Skeletal muscle tissue (tissue), 3 donors: ENCODE measurements at regions not wholly inside any gene's neighbourhood (a gene's known extent, or its start where the extent isn't known, plus 50 kb on each side); places are given as distances from the start of the nearest gene placed in this dataset.

Experiments
- H3K27ac ChIP-seq: one replicate; pipeline ENCODE4 v1.7.0; 2013; ENCODE audit warnings: mild to moderate bottlenecking, low read depth, low read length, inconsistent platforms
- H3K27me3 ChIP-seq, 3 donors: one replicate each; pipeline ENCODE4 v1.7.0; 2013; ENCODE audit warnings: low read length in 3 of 3; ENCODE audit not compliant: control insufficient read depth in 3 of 3, insufficient read depth in 3 of 3
- H3K36me3 ChIP-seq, 3 donors: one replicate each; pipeline ENCODE4 v1.7.0; 2013; ENCODE audit warnings: low read length in 3 of 3; ENCODE audit not compliant: control insufficient read depth in 3 of 3, insufficient read depth in 3 of 3
- H3K4me1 ChIP-seq, 3 donors: one replicate each; pipeline ENCODE4 v1.7.0; 2013; ENCODE audit warnings: low read length in 3 of 3, mild to moderate bottlenecking in 3 of 3; ENCODE audit not compliant: control insufficient read depth in 3 of 3, insufficient read depth in 3 of 3
- H3K4me3 ChIP-seq, 3 donors: one replicate each; pipeline ENCODE4 v1.7.0; 2013; ENCODE audit warnings: low read length in 3 of 3
- H3K9ac ChIP-seq, 3 donors: one replicate each; pipeline ENCODE4 v1.7.0; 2013; ENCODE audit warnings: low read length in 3 of 3, mild to moderate bottlenecking in 3 of 3, moderate library complexity in 2 of 3, low read depth in 1 of 3
- H3K9me3 ChIP-seq, 3 donors: one replicate each; pipeline ENCODE4 v1.7.0; 2013; ENCODE audit warnings: low read length in 3 of 3; ENCODE audit not compliant: control insufficient read depth in 3 of 3
- donor health status: Osteomylitis.

DNA sequence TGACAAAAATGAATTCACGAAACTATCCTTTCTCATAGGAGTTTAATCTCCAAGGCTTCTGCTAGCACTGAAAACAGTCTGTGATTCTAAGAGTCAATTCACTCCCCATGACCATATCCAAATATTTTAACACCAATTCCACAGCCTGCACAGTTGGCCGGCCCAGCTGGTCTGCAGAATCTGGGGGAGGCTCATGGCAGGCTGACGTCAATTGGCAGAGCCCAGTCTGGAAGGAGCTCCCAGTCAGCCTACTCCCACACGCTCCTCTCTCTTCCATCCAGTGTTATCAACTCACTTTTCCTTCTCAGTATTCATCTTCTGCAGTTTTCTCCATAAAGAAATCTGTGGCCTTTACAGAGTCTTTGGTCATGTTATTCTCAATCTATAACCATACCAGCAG lies 111.0 kb downstream of the TBXT start:
- no peaks in the 10 kb centered on the region for H3K27me3 ChIP-seq
- H3K4me1 ChIP-seq, result no peaks in the 10 kb centered on the region
- H3K9ac ChIP-seq, result no peak overlapping the region
- no peaks in the 10 kb centered on the region for H3K36me3 ChIP-seq
- H3K27ac ChIP-seq, result no peak overlapping the region
- no peak overlapping the region for H3K4me3 ChIP-seq
- H3K9me3 ChIP-seq, result peaks cover 0 to 6% (median 0%) of the 10 kb centered on the region in 3 donors

DNA sequence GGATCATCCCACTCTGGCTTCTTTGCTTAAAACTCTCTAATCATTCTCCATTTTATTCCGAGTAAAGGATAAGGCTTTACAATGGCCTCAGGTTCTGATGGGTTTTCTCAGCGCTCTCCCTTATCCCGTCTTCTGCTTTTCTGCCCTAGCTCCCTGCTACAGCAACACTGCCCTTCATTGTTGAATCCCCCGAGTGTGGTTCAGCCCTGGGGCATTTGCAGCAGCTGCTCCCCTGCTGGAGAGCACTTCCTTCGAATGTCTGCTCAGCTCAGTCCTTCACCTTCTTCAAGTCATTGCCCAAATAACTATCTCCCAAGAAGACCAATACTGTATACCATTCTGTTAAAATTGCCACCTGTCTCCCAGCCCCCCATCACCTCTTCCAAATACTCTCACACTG lies 111.8 kb downstream of the TBXT start:
- Histone ChIP-seq H3K27ac (no peak overlapping the region), H3K9me3 (peaks cover 0 to 6% (median 0%) of the 10 kb centered on the region in 3 donors), H3K4me1 (no peaks in the 10 kb centered on the region), H3K27me3 (no peaks in the 10 kb centered on the region), H3K4me3 (no peak overlapping the region), H3K9ac (no peak overlapping the region), H3K36me3 (no peaks in the 10 kb centered on the region)

DNA sequence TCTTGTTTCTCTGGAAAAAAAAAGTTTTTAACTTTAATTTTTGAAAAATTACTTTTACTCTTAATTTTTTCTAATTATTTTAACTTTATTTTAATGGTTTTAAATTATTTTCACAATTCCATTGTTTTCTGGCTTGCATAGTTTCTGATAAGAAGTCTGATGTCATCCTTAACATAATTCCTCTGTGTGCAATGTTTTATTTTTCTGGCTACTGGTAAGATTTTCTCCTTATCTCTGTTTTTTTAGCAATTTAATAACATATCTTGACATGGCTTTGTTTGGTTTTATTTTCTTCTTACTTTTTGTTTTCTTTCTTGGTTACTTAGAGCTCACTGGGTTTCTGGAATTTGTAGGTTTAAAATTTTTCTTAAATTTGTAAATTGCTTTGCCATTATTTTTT lies 114.8 kb downstream of the TBXT start:
- Histone ChIP-seq H3K9me3 (peaks cover 0 to 6% (median 0%) of the 10 kb centered on the region in 3 donors), H3K27ac (no peak overlapping the region), H3K4me3 (no peak overlapping the region), H3K4me1 (no peaks in the 10 kb centered on the region), H3K9ac (no peak overlapping the region), H3K27me3 (no peaks in the 10 kb centered on the region), H3K36me3 (no peaks in the 10 kb centered on the region)

DNA sequence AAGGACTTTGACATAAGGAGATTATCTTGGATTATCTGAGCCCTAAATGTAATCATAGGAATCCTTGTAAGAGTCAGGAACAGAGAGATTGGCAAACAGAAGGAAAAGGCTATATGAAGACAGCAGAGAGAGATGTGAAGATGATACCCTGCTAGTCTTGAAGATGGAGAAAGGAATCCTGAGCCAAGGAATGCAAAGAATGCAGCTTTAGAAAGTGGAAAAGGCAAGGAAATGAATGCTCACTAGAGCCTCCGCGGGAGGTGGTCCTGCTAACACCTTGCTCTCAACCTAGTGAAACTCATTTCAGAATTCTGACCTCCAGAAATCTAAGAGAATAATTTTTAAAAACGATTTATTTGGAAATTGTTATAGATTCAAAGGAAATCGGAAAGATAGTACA lies 117.1 kb downstream of the TBXT start:
- H3K36me3 ChIP-seq, result no peaks in the 10 kb centered on the region

DNA sequence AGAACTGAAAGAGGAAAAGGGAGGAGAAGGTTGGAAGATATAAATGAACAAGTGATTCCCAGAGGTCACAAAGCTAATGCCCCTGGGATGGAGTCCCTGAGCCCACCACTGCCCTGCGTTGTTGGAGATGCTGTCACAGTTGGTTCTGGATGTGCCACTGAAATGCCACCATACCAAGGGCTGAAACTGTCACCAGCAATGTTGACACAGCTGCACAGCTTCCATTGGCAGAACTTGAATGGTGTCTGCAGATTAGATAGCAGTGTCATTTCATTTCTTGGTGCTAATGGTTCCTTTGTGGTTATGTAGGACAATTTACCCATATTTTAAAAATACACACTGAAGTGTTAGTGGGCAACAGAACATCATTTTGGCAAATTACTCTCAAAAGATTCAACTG lies 120.7 kb downstream of the TBXT start:
- Histone ChIP-seq H3K27me3 (no peaks in the 10 kb centered on the region), H3K9me3 (no peaks in the 10 kb centered on the region), H3K27ac (no peak overlapping the region), H3K9ac (no peak overlapping the region), H3K4me1 (no peaks in the 10 kb centered on the region), H3K36me3 (no peaks in the 10 kb centered on the region), H3K4me3 (no peak overlapping the region)

More for the DNA sequence above, 117.1 kb downstream of the TBXT start:
- Histone ChIP-seq H3K4me3 (no peak overlapping the region), H3K27me3 (no peaks in the 10 kb centered on the region), H3K9ac (no peak overlapping the region), H3K4me1 (no peaks in the 10 kb centered on the region), H3K27ac (no peak overlapping the region), H3K9me3 (peaks cover 0 to 6% (median 0%) of the 10 kb centered on the region in 3 donors)

DNA sequence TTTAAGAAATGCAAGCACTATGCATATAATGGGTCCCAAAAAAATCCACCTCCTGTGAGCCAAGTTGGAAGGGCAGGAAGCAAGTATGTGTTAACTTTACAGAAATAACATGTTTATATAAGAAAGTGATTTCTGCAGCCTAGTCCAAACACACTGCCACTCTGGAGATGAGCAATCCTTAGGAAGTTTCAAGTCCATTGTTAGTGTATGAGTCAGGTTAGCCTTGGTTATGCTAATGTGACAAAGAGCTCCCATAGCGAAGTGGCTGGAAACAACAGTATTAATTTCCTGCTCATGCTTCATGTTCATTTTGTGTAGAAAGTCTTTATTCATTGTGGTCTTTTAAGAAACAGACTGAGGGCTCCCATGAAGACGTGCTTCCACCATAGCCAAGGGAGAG lies 121.4 kb downstream of the TBXT start:
- no peaks in the 10 kb centered on the region for H3K27me3 ChIP-seq
- H3K4me1 ChIP-seq, result no peaks in the 10 kb centered on the region
- no peak overlapping the region for H3K9ac ChIP-seq
- H3K36me3 ChIP-seq, result no peaks in the 10 kb centered on the region
- no peaks in the 10 kb centered on the region for H3K9me3 ChIP-seq
- H3K4me3 ChIP-seq, result no peak overlapping the region
- H3K27ac ChIP-seq, result no peak overlapping the region

DNA sequence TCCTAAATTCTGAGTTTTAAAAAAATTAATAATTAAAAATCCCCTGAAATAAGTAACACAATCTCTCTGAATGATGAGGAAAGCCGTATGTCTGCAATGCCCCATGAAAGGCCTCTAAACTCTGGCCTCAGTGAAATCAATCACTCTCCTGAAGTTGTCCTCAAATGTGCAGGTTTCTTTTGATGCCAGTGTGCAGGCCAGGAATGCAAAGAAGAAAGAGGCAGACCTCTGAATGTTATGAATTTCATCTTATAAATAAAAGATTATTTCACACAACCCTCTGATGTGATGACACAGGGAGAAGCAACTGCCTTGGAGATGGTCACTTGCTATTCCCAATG lies 121.8 kb downstream of the TBXT start:
- Histone ChIP-seq H3K36me3 (no peaks in the 10 kb centered on the region), H3K9ac (no peak overlapping the region), H3K4me3 (no peak overlapping the region), H3K27me3 (no peaks in the 10 kb centered on the region), H3K27ac (no peak overlapping the region), H3K9me3 (no peaks in the 10 kb centered on the region), H3K4me1 (no peaks in the 10 kb centered on the region)

DNA sequence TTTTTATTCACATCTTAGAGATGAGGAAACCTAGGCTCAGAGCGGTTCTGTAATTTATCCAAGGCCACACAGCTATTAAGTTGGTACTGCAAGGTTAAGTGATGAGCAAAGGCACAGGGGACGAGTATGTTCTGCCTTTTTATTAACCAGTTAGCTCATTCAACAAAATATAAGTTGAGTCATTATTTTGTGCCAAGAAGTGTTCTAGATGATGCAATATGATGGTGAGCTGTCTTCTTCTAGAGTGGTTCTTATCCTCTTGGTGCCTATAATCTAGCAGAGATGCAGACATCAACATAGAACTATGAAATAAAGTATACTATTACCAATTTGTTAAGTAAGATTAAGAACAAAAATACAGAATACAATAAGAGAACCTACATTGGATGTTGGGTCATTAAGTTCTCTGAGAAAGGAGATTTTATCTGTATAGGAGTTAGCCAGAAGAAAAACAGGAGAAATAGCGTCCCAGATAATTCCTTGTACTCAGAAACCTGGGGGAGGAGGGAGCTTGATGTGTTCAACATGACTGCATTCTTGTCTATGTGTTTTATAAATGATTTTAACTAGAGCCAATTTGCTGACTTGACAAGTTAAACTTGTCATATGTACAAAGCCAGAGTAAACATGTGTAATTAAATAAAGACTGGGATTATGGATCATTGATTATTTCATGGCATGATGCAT lies 122.3 kb downstream of the TBXT start:
- Histone ChIP-seq H3K4me3 (no peak overlapping the region), H3K27me3 (no peaks in the 10 kb centered on the region), H3K27ac (no peak overlapping the region), H3K36me3 (no peaks in the 10 kb centered on the region), H3K4me1 (no peaks in the 10 kb centered on the region), H3K9me3 (no peaks in the 10 kb centered on the region), H3K9ac (no peak overlapping the region)

DNA sequence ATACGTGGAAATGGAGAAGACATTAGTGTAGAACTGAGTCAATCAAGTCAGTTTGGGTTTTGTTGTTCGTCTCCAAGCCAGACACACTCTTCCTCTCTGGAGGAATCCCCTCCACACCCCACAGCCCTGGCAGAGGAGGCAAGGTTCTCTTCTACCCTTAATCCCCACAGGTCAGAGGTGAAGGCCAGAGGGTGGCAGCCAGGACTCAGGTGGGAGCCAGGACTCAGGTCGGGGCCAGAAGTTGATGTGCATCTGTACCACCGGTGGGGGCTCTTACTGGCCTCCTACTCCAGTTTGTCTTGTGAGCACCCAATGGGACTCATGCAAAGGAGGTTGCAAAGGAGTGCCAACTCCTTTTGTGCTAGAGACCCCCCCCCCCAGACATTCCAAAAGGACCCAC lies 126.4 kb downstream of the TBXT start:
- Histone ChIP-seq H3K4me1 (no peaks in the 10 kb centered on the region), H3K4me3 (no peak overlapping the region), H3K36me3 (no peaks in the 10 kb centered on the region), H3K9ac (no peak overlapping the region), H3K9me3 (no peaks in the 10 kb centered on the region), H3K27me3 (no peaks in the 10 kb centered on the region), H3K27ac (no peak overlapping the region)

DNA sequence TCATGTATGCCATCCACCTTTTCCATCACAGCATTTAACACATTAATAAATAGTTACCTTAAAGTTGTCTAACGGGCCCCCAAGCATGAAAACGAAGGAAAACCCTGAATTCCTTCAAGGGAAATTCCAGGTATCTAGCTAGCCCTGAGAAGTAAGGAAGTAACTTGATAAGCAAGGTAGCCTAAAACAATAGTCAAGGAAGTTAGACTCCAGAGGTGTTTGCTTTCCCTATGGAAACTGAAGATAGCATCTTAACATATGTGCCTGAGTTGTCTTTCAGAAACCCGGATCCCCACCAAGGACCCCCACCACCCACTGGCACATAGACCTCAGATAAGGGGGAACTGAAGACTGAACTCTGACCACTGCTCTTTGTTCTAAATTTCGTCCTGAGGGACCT lies 127.4 kb downstream of the TBXT start:
- Histone ChIP-seq H3K27me3 (no peaks in the 10 kb centered on the region), H3K9me3 (no peaks in the 10 kb centered on the region), H3K4me3 (no peak overlapping the region), H3K27ac (no peak overlapping the region), H3K9ac (no peak overlapping the region), H3K4me1 (no peaks in the 10 kb centered on the region), H3K36me3 (no peaks in the 10 kb centered on the region)
